DOHH2 (cell line): ENCODE measurements at regions not wholly inside any gene's neighbourhood (a gene's known extent, or its start where the extent isn't known, plus 50 kb on each side); places are given as distances from the start of the nearest gene placed in this dataset.

Experiments used
- H3F3A ChIP-seq: fragments of 200-600 bp; sonication (generic), shearing (Covaris generic); 2 replicates; pipeline ENCODE4 v1.6.0; 2016; ENCODE audit warnings: antibody characterized with exemption, mild to moderate bottlenecking; ENCODE audit not compliant: control insufficient read depth, insufficient read depth
- H3K27ac ChIP-seq: fragments of 200-600 bp; sonication (generic); 2 replicates; pipeline ENCODE4 v1.5.1; 2014; ENCODE audit warnings: low read depth, mild to moderate bottlenecking, low read length, moderate library complexity
- H3K27me3 ChIP-seq: fragments of 200-600 bp; sonication (generic); 2 replicates; pipeline ENCODE4 v1.6.1; 2014; ENCODE audit warnings: mild to moderate bottlenecking, low read length, mixed read lengths; ENCODE audit not compliant: control insufficient read depth
- H3K36me3 ChIP-seq: fragments of 200-600 bp; sonication (generic); 2 replicates; pipeline ENCODE4 v1.6.1; 2014; ENCODE audit warnings: mild to moderate bottlenecking, low read length, moderate library complexity, mixed read lengths; ENCODE audit not compliant: control insufficient read depth
- H3K4me1 ChIP-seq: fragments of 200-600 bp; sonication (generic); 2 replicates; pipeline ENCODE4 v1.6.1; 2014; ENCODE audit warnings: mild to moderate bottlenecking, low read length, mixed read lengths; ENCODE audit not compliant: control insufficient read depth
- H3K4me2 ChIP-seq: fragments of 200-600 bp; sonication (generic); 2 replicates; pipeline ENCODE4 v1.6.0; 2014; ENCODE audit warnings: mild to moderate bottlenecking, low read length, moderate library complexity
- H3K4me3 ChIP-seq: fragments of 200-600 bp; sonication (generic); 2 replicates; pipeline ENCODE4 v1.5.1; 2014; ENCODE audit warnings: mild to moderate bottlenecking, low read length, mixed read lengths
- H3K79me2 ChIP-seq: fragments of 200-600 bp; sonication (generic); 2 replicates; pipeline ENCODE4 v1.6.1; 2014; ENCODE audit warnings: mild to moderate bottlenecking, low read length, mixed read lengths; ENCODE audit not compliant: control insufficient read depth
- H3K9me2 ChIP-seq: fragments of 200-600 bp; sonication (generic); replicated peaks from 2 replicates; pipeline ENCODE4 v1.6.1; 2014; ENCODE audit warnings: mild to moderate bottlenecking, low read length, mixed read lengths; ENCODE audit not compliant: control insufficient read depth
- H3K9me3 ChIP-seq: fragments of 200-600 bp; sonication (generic); 2 replicates; pipeline ENCODE4 v1.6.1; 2014; ENCODE audit warnings: antibody characterized with exemption, low read length, mixed read lengths; ENCODE audit not compliant: control insufficient read depth, insufficient read depth
- H4K20me1 ChIP-seq: fragments of 200-600 bp; sonication (generic); 2 replicates; pipeline ENCODE4 v1.6.0; 2014; ENCODE audit warnings: low read depth, mild to moderate bottlenecking, antibody characterized with exemption, low read length, moderate library complexity; ENCODE audit not compliant: control insufficient read depth, insufficient read depth
- EZH2phosphoT487 ChIP-seq: fragments of 200-600 bp; sonication (generic); IDR thresholded peaks from 2 replicates; pipeline ENCODE4 v1.6.1; 2017; ENCODE audit warnings: borderline replicate concordance, mild to moderate bottlenecking, antibody characterized with exemption, low read length, moderate library complexity, mixed read lengths
- TF ChIP-seq, protein P1 (sequence below): fragments of 200-600 bp; sonication (generic); IDR thresholded peaks from one replicate; pipeline ENCODE4 v1.5.1; 2014; ENCODE audit warnings: antibody characterized with exemption, mild to moderate bottlenecking, low read depth, low read length; ENCODE audit not compliant: poor library complexity, severe bottlenecking

DNA sequence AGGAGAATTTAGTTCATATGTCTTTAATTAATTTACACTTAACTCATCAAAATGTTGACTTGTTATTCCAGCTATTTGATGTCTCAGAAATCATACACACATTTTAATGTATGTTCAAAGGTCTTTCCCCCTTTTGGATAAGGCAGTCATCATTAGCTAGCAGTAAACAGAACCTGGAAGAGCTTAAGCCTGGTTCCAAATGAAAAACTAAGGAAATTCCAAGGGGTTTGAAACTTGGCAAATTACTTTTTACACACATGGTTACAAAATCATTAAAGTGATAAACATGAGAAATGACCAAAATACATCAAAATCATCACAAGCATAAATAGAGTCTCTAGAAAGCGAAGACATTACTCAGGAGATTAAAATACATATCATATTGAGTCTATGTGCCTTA, 359.8 kb upstream of the ZNF608 start:
- Histone ChIP-seq H3K9me3 (no peaks in the 10 kb centered on the region), H3K4me2 (no peak overlapping the region), H3K27ac (no peak overlapping the region), H3K27me3 (no peaks in the 10 kb centered on the region), H3K4me1 (no peaks in the 10 kb centered on the region), H3F3A (no peaks in the 10 kb centered on the region), H3K79me2 (no peaks in the 10 kb centered on the region), H3K9me2 (no peaks in the 10 kb centered on the region), H3K36me3 (no peaks in the 10 kb centered on the region), H4K20me1 (no peaks in the 10 kb centered on the region), H3K4me3 (no peak overlapping the region)
- TF ChIP-seq, protein P1, sequence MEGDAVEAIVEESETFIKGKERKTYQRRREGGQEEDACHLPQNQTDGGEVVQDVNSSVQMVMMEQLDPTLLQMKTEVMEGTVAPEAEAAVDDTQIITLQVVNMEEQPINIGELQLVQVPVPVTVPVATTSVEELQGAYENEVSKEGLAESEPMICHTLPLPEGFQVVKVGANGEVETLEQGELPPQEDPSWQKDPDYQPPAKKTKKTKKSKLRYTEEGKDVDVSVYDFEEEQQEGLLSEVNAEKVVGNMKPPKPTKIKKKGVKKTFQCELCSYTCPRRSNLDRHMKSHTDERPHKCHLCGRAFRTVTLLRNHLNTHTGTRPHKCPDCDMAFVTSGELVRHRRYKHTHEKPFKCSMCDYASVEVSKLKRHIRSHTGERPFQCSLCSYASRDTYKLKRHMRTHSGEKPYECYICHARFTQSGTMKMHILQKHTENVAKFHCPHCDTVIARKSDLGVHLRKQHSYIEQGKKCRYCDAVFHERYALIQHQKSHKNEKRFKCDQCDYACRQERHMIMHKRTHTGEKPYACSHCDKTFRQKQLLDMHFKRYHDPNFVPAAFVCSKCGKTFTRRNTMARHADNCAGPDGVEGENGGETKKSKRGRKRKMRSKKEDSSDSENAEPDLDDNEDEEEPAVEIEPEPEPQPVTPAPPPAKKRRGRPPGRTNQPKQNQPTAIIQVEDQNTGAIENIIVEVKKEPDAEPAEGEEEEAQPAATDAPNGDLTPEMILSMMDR: no peak
- TF ChIP-seq EZH2phosphoT487: no peak

- no peaks in the 10 kb centered on the region for H3K4me1 ChIP-seq
- H3K27ac ChIP-seq: no peak overlapping the region
- no peaks in the 10 kb centered on the region for H3K9me2 ChIP-seq
- H3K4me2 ChIP-seq: no peak overlapping the region
- no peaks in the 10 kb centered on the region for H3K79me2 ChIP-seq
- H3K9me3 ChIP-seq: no peaks in the 10 kb centered on the region
- H3K4me3 ChIP-seq: no peak overlapping the region
- H4K20me1 ChIP-seq: no peaks in the 10 kb centered on the region
- no peaks in the 10 kb centered on the region for H3K36me3 ChIP-seq
- no peaks in the 10 kb centered on the region for H3K27me3 ChIP-seq
- no peak for TF ChIP-seq EZH2phosphoT487
- TF ChIP-seq, protein P1: no peak
- no peaks in the 10 kb centered on the region for H3F3A ChIP-seq
These were observed 360.4 kb upstream of the ZNF608 start for GRCh38 chr5:125106881-125107280.

GRCh38 chr5:125109293-125109692, 362.9 kb upstream of the ZNF608 start:
- H3K9me2 ChIP-seq: no peaks in the 10 kb centered on the region
- TF ChIP-seq EZH2phosphoT487: no peak
- TF ChIP-seq, protein P1: no peak
- no peaks in the 10 kb centered on the region for H3K36me3 ChIP-seq
- no peak overlapping the region for H3K4me3 ChIP-seq
- no peaks in the 10 kb centered on the region for H3K79me2 ChIP-seq
- no peaks in the 10 kb centered on the region for H4K20me1 ChIP-seq
- no peaks in the 10 kb centered on the region for H3K9me3 ChIP-seq
- no peak overlapping the region for H3K4me2 ChIP-seq
- H3K4me1 ChIP-seq: peaks cover 7% of the 10 kb centered on the region
- no peak overlapping the region for H3K27ac ChIP-seq
- no peaks in the 10 kb centered on the region for H3F3A ChIP-seq
- H3K27me3 ChIP-seq: no peaks in the 10 kb centered on the region

GRCh38 chr5:125109816-125110215, 363.4 kb upstream of the ZNF608 start:
- no peaks in the 10 kb centered on the region for H3K9me3 ChIP-seq
- no peak for TF ChIP-seq EZH2phosphoT487
- TF ChIP-seq, protein P1: no peak
- H3K27me3 ChIP-seq: no peaks in the 10 kb centered on the region
- H3K4me1 ChIP-seq: peaks cover 7% of the 10 kb centered on the region
- no peaks in the 10 kb centered on the region for H3K9me2 ChIP-seq
- H3K27ac ChIP-seq: no peak overlapping the region
- no peaks in the 10 kb centered on the region for H3K79me2 ChIP-seq
- H3K4me3 ChIP-seq: no peak overlapping the region
- no peaks in the 10 kb centered on the region for H3K36me3 ChIP-seq
- no peaks in the 10 kb centered on the region for H3F3A ChIP-seq
- no peaks in the 10 kb centered on the region for H4K20me1 ChIP-seq
- H3K4me2 ChIP-seq: no peak overlapping the region
